IPS-NIHi11 (cell line): ENCODE measurements at regions not wholly inside any gene's neighbourhood (a gene's known extent, or its start where the extent isn't known, plus 50 kb on each side); places are given as distances from the start of the nearest gene placed in this dataset.
"Not testable (repeated sequence)": the region's sequence is repeated elsewhere in the genome, so short reads cannot be mapped to it uniquely, and the experiment has no call there.

Experiments
- DNase-seq: peaks from one replicate; pipeline ENCODE4 v3.0.0; 2012; ENCODE audit warnings: mixed read lengths, low spot score

DNA sequence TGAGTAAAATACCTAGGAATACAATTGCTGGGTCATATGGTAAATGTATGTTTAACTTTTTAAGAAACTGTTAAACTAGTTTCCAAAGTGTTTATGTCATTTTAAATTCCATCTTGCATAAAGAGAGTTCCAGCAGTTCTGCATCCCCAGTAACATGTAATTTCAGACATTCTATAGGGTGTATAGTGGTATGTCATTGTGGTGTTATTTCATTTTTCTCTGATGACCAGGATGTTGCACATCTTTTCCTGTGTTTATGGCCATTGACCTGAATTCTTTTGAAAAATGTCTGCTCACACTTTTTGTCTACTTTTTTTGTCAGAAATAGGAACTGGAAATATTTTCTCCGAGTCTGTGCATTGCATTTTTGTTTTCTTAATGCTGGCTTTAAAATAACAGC lies 128.9 kb downstream of the TMEM200A start:
- no peak for DNase-seq

DNA sequence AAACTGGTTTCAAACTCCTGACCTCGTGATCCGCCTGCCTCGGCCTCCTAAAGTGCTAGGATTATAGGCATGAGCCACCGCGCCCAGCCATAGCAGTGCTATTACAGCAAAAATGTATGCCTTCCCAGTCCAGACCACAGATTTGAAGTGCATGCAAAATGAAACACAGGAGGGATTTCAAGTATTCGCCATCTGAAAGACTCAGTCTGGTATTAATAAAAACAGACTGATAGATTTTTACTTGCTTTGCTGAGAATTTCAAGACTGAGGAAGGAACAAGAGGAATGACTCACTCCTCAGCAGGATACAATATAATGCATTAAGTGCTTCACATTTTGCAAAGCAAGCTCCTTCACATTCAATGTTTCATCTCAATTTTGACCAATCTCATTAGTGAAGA lies 134.9 kb downstream of the TMEM200A start:
- no peak for DNase-seq

DNA sequence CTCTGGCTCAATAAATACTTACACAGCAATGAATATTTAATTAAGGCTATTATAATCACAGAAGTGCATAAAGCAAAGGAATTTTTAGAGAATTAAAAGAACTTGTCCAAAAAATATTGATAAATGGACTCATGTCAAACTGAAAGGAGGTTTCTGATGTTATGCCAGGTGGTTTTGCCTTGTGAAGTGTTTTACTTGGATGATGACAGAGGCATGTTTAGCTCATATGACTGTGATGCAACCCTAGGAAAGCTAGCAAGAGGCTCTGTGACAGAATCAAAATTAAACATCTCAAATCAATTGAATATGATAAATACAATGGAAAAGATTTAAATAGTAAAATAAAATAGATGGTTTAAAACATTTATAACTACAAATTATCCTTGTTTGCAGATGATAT lies 137.3 kb downstream of the TMEM200A start:
- DNase-seq: no peak

DNA sequence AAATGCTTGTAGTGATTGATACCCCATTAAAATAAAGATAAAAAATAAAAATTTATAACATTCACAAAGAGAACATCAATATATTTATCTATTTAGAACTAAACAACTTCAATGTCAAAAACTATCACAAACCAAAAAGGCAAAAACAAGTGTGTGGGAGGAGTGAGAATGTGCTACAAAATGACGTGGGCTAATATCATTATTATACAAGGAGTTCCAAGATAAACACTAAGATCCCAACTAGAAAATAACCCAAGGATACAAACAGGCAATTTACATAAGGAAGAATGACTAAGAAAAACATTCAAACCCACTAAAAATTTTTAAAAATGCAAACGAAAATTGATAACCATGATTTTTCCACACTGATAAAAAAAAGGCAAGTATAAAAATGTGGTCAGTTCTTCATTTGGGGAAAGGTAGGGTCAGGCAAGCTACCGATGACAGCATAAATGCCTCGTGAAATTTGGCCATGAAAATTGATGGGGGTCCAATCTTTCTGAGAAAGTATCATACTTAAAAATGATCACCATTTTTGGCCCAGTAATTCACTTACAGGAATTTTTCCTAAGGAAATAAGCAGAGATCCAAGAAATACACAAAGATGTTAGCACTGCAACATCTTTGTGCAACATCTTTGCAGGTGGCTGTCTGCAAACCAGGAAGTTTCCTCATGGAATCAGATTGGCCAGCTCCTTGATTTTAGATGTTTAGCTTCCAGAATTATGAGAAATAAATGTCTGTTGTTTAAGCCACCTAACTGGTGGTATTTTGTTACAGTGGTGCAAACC lies 140.2 kb downstream of the TMEM200A start:
- no peak for DNase-seq

DNA sequence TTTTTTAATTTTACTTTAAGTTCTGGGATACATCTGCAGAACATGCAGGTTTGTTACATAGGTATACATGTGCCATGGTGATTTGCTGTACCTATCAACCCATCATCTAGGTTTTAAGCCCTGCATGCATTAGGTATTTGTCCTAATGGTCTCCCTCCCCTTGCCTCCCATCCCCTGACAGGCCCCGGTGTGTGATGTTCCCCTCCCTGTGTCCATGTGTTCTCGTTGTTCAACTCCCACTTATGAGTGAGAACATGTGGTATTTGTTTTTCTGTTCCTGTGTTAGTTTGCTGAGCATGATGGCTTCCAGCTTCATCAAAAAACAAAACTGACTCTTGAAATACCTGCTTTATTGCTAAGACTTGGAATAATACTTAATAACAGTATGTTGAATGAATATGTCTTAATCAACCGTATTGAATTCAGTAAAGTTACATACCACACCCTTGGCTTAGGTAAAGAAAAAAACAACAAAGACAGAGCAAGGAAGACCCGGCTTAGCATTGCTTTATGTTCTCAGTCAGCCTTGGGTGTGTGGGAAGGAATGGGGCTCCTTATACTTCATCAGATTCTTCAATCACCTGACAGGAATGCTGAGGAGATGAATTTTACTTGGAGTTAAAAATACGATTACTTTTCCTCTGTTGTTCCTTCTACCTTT lies 141.3 kb downstream of the TMEM200A start:
- DNase-seq: not testable (repeated sequence)

DNA sequence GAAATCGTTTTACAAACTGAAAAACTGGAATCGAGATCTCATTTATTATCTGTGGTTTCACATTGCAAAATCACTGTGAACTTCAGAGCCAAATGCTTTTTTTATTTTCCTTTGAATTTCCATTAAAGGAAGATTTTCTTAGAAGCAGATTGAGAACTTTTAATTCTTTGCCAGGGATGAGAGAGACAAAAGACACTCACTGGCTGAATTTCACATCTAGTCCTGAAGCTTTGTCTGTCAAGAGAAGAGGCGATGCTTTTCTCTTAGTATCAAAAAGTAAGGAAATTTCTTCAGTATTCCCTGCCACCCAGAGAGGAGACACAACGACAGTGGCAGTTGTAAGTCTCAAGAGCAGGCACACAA lies 141.8 kb downstream of the TMEM200A start:
- DNase-seq: no peak

DNA sequence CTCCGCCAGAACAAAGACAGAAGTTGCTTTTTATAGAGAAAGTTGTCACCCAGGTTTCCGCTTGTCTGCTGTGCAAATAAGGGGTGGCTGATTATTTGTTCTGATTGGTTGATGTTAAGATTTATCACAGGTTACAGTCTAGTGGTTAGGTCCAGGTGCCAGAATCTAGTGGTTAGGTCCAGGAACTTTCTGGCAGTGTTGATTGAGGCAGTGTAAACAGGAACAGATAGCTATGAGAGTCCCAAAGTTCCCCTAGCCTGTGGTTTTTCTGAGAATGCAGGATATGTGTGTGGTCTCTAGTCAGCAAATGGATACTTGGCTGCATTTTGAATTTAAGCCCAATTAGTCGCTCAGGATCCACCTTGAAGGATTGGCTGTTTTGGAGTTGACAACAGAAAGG lies 148.0 kb downstream of the TMEM200A start:
- DNase-seq: no peak

DNA sequence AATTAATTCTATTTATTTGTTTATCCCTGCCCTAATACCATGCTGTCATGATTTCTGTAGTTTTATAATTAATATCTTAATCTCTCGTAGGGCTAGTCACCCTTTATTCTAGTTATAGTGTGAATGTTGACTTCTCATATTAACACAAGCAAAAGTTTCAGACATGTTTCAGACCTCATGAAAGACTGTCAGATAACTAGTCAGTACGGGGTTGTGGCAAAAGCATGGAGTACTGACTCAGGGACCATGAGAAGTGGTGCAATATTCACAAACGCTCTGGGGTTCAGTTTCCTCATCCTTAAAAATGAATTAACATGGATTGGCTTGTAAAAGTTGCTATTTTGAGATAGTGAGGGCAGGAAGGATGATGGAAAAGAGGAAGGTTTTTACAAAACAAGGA lies 148.9 kb downstream of the TMEM200A start:
- DNase-seq: no peak

DNA sequence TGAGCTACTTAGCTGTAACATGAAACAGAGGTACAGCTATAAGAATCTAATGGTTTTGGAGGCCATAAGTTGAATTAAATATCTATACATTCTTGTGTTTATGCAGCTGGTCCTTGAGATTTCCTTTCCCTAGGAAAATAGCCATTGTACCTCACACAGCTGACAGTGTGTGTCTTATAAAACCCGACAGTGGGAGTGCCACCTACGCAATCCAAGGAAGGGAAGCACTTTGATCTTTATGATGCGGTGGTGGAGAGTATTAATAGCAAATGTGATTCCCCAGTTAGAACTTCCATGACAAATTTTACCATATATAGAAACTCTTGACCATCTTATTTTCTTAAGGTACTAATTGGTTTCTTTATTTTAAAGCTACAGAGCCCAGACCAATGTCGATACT lies 149.5 kb downstream of the TMEM200A start:
- DNase-seq: no peak

DNA sequence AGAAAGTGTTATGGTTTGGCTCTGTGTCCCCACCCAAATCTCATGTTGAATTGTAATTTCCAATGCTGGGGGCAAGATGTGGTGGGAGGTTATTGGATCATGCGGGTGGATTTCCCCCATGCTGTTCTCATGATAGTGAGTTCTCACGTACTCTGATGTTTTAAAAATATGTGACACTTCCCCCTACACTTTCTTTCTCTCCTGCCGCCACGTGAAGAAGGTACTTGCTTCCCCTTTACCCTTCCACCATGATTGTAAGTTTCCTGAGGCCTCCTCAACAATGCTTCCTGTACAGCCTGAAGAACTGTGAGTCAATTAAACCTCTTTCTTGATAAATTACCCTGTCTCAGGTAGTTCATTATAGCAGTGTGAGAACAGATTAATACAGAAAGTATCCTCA lies 150.8 kb downstream of the TMEM200A start:
- DNase-seq: no peak

DNA sequence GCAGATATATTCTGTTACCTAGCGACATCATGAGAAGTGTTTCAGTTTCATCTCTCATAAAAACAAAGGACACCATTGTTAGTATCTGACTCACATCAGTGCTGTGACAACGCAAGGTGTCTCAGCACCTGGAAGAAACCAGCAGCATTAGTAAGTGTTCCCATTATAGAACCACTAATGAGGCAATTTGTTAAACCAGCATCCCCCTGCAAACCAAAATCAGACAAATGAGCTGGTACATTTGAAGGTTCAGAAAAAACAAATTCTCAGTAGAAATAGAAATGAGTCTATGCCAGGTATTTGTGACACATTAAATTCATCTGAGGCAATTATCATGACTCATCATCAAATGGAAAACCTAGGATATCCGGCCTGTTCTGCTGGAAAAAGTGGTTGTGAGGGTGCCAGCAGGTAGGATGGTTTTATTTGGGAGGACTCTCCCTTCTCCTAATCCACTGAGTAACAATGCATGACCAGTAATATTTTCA lies 151.7 kb downstream of the TMEM200A start:
- no peak for DNase-seq

DNA sequence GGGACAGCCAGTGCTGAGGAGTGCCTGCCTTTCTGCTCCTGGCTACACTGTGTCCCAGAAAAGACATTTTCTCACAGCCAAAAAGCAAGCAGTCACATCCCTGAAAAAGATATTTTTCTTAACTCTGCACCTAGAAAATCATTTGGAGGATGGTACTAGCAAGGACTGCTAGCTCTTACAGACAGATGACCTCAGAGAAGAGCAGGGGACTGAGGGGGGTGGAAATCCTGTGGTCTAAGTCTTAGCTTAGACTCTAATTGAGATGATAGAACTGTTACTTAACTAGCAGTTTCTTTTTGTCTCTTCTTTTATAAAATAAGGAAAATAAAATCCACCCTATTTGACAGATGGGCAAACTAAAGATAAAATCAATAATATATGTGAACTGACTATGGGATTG lies 152.8 kb downstream of the TMEM200A start:
- DNase-seq: no peak

DNA sequence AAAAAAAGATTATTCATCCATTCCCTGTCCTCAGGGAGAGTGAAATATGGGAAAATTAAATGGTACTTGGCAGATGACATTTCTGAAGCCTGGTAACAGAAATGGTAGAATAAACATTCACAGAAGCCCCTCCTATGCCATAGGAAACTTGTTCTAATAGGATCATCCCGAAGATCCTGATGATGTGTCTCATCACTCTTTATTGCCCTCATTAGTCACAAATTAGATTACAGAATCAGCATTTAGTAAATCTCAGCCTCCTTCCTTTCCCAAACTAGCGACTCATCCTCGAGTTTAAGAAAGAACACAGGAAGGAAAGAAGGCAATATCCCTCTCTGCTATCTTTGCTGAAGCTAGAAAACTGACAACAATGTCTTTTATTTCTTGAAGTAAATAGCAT lies 154.4 kb downstream of the TMEM200A start:
- no peak for DNase-seq

DNA sequence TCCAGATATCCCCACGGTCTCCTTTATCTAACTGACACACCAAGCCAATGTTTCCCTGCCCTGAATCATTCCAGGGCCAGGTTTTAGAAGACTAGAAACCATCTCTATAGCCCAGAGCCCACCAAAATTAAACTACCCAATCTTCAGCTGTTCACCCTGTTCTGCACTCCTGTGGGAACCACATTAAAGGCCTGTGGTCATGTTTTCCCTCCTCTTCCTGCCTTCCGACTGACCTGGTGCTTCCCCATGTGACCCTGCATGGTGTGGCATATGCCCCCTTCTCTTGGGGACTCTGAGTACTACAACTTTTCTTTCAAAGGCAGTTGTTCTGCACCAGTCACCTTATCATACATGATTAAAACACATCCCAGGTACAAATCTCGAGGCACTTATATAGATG lies 155.0 kb downstream of the TMEM200A start:
- DNase-seq: no peak

DNA sequence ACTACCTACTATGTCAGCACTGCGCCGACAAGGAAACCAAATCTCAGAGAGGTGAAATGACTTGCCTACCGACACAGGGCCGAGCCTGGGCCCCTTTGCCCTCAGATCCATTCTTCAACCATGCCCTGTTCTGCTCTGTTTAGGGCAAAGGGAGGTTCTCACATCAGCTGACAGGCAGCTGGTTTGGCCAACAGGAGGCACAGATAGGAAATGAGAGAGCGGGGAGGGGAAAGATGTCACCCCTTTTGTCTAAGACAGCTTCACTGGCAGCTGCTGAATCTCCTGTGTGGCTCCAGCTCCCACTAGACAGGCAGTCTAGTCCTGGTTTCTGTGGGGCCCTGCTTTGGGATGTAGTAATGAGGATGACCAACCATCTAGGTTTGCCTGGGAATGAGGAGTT lies 158.7 kb downstream of the TMEM200A start:
- DNase-seq: no peak

DNA sequence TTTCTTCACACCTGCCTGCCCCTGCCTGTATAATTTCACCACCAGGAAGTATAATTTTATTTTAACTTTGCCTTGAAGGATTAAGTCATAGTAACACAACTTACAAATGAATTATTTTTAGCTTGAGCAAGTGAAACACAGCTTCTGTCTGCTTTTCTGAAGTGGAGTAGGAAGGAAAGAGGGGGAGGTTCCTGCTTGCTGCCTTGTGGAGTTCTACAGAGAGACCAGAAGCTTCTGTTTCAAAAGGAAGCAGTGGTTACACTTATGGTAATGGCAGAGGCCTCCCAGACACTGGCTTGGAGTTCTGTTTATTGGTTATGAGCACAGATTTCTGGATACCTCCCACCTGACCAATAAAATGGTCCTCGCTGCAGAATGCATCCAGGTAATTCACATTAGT lies 159.6 kb downstream of the TMEM200A start:
- no peak for DNase-seq

DNA sequence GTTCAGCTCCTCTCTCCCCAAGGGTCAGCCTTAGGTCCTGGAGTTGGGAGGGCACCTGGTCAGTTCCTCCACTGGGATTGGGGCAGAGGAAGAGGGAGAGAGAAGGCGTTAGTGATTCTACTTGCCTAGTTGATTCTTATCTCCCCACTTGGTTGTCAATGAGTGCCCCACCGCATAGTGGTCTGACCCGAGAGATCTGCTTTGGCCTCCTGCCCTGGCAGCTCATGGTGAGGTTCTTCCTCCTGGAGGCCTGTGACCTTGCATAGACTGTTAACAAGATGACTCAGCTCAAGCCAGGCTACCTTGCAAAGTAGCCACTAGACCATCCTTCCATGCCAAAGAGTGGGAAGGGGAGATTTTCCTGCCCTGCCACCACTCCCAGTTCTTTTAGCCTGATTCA lies 160.6 kb downstream of the TMEM200A start:
- DNase-seq: no peak

DNA sequence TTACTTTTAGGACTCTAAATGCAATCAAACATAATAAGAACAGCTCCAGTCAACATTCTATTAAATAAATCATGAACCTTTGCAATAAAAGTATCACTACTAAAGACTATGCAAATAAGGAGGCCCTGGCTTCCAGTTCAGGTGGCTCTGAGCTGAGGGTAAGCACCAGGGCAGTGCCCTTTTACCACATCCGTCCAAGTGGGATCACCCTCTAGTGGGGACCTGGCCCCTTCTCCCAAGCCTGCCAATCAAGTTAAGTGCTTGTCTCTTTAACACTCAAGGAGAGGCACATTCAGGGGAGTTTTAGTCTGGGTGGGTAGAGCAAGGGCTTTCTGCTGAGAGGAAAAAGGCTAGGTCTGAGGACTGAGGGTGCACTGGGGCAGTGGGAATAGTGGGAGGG lies 161.4 kb downstream of the TMEM200A start:
- DNase-seq: no peak

DNA sequence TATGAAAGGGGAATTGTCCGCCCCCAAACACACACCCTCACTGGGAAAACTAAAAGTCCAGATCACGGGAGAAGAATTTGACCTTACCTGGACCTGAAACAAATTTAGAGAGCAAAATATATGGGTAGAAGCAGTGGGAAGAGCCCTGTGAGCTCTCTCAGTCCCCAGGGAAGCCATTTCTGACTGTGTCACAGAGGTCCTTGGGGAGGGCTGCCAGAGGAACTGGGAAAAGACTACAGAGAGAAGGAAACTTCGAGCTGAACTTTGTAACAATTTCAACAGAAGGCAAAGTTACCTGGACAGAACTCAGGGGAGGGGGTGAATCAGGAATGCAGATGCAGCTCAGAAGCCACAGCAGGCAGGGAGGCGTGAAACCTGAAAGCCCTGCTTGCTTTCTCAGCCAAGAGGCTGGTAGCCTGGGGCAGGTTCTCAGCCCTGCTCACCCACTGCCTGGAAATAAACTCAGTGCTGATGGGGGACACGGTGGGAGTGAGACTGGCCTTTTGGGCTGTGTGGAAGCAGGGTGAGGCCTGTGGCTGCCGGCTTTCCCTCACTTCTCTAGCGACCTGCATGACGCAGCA lies 163.8 kb downstream of the TMEM200A start:
- no peak for DNase-seq

DNA sequence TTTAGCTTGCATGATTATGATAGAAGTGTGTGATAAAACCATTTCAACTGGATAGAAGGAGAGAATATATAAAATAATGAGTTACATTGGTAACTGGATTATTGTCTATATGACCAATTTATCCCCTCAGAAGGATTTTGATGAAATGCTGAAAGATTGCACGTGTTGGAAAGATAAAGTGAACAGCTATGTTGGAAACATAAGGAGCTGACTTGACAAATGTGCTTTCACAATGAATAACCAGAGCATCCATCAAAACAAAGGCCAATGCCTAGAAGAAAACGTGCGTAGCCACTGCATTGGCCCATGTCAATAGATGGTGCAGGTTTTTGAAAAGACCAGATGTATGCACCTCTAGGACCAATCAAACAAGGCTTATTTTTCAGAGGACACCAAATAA lies 168.8 kb downstream of the TMEM200A start:
- DNase-seq: no peak

DNA sequence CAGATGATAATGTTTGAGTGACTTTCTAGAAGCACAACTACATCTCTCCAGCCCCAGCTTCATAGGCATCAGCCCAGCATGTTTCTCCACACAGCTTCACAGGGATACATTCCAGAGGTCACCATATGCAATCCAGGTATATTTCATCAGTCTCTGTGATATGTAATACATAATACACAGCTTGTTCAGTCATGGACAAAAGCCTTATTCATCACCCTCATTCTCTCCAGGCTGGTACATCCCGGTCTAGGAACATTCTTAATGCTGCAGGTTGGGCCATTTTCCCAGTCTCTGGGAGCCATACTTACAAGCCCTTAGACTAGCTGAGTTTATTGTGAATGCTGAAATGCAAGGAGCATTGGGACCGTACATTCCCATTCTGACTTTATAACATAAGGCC lies 169.4 kb downstream of the TMEM200A start:
- DNase-seq: no peak

DNA sequence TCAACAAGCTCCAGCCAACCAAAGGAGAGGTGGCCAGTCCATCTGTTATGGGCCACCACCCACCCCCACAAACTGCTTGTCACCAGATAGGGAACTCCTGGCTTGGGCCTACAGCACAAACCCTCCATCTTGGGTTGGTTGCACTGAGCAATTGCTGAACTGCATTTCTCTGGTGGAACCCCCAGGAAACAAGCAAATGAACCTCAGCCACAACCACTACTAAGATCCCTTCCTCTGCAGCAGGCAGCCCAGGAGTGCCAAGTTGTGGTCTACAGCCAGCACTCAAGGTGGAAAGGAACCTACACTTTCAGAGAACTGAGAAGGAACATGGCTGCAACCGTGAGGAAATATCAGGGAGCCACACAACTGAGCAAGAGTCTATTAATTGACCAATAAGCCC lies 171.6 kb downstream of the TMEM200A start:
- no peak for DNase-seq

DNA sequence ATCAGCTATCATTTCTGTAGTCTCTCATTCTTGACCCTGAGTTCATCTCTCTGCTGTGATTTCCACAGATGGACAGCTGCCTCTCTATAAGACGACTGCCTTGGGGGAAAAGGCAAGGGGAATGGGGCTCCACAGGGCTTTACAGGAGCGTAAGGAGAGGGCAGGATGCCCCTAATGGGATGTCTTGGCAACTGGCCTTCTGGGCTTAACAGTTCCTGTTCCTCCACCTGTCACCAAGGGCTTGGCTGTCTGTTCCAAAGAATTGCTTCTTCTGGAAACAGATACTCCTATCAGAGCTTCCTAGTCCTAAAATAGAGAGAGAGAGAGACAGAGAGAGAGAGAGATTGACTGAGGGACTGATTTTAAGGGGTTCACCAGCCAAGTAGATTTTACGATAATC lies 181.9 kb downstream of the TMEM200A start:
- no peak for DNase-seq
